IPS-15b (cell line): ENCODE measurements at regions not wholly inside any gene's neighbourhood (a gene's known extent, or its start where the extent isn't known, plus 50 kb on each side); places are given as distances from the start of the nearest gene placed in this dataset.

Experiments
- H3K27me3 ChIP-seq: one replicate; pipeline ENCODE4 v1.6.1; 2013; ENCODE audit warnings: low read length; ENCODE audit not compliant: control insufficient read depth, insufficient read depth
- H3K36me3 ChIP-seq: one replicate; pipeline ENCODE4 v1.6.1; 2013; ENCODE audit warnings: low read length; ENCODE audit not compliant: control insufficient read depth, insufficient read depth
- H3K4me1 ChIP-seq: one replicate; pipeline ENCODE4 v1.6.1; 2013; ENCODE audit warnings: mild to moderate bottlenecking, low read length; ENCODE audit not compliant: control insufficient read depth, insufficient read depth
- H3K4me3 ChIP-seq: one replicate; pipeline ENCODE4 v1.5.1; 2013; ENCODE audit warnings: low read depth, low read length
- H3K9ac ChIP-seq: one replicate; pipeline ENCODE4 v1.6.1; 2013; ENCODE audit warnings: low read depth, mild to moderate bottlenecking, low read length
- H3K9me3 ChIP-seq: one replicate; pipeline ENCODE4 v1.6.1; 2013; ENCODE audit warnings: mild to moderate bottlenecking, low read length; ENCODE audit not compliant: control insufficient read depth, insufficient read depth

DNA sequence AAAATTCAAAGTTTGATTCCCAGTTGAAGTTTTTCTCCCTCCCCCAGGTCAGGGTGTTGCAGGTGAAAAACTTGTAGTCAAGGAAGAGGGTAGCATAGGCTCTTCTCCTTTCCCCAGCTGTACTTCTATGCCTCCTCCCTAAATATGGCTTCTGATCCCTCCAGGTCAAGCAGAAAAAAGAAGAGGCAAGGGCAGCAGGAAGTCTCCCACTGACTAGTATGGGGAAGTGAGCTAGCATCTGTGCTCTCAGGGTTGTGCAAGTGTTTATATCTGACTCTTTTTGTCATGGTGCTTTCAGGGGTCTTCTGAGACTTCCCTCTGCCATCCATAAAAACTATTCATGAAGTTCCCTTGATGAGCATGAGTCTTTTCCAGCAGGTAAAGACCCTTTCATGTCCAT is 76.0 kb downstream of the ATPSCKMT start:
- Histone ChIP-seq H3K4me1 (no peaks in the 10 kb centered on the region), H3K27me3 (no peaks in the 10 kb centered on the region), H3K4me3 (no peak overlapping the region), H3K36me3 (no peaks in the 10 kb centered on the region), H3K9me3 (no peaks in the 10 kb centered on the region), H3K9ac (no peak overlapping the region)

DNA sequence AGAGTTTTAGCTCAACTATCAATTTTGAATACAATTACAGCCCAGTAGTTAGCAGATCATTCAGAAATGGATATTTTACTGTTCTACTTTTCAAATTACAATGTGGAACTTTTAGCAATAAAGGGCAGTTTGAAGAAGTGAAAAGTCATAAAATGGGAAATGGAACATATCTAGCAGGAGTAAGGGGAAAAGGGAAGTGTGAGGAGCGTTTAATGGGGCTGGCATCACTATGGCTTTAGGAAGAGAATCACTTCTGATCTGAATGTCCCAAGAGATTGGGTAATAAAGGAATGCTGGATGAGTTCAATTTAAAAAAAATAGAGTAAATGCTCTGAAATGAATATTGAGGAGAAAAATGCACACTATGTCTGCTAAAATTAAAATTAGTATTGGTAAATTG is 77.4 kb downstream of the ATPSCKMT start:
- no peaks in the 10 kb centered on the region for H3K36me3 ChIP-seq
- H3K4me3 ChIP-seq: no peak overlapping the region
- no peaks in the 10 kb centered on the region for H3K9me3 ChIP-seq
- H3K27me3 ChIP-seq: no peaks in the 10 kb centered on the region
- no peak overlapping the region for H3K9ac ChIP-seq
- H3K4me1 ChIP-seq: no peaks in the 10 kb centered on the region

DNA sequence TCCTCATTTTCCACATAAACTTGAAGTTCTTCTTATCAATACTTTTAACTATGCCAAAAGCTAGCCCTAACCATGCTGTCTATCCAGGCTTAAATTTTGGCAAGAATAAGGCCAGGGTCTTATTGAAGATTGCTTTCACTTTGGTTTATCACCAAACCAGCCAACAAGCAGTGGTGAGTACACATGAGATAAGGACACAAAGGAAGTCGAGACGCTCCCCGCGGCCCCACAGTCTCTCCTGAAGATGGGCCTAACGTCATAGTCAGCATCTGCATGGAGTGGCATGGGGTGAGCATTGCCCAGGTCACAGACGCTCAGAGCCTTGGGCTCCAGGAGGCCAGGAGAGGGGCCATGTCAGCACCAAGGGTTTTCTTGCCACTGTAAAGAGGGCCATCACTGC is 80.3 kb downstream of the ATPSCKMT start:
- H3K27me3 ChIP-seq: no peaks in the 10 kb centered on the region
- no peaks in the 10 kb centered on the region for H3K4me1 ChIP-seq
- no peaks in the 10 kb centered on the region for H3K36me3 ChIP-seq
- no peaks in the 10 kb centered on the region for H3K9me3 ChIP-seq
- no peak overlapping the region for H3K9ac ChIP-seq
- no peak overlapping the region for H3K4me3 ChIP-seq

DNA sequence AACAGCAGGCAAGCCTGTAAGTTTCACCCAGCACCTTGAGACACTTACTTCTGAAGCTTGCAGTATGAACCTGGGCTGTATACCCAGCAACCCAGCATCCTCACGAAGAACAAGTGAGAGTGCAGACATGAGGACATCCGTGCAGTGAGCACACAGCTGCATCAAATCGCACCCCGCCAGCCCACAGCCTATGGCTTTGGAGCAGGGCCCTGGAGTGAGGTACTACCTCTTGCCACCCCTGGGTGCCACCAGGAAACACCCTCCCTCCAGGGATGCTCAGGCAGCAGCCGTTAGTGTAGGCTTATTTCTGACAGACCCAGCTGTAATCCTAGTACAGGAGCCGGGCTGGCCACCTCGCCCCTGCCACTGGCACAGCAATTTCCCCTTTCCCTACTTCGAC is 81.4 kb downstream of the ATPSCKMT start:
- Histone ChIP-seq H3K4me3 (no peak overlapping the region), H3K9me3 (no peaks in the 10 kb centered on the region), H3K9ac (no peak overlapping the region), H3K36me3 (no peaks in the 10 kb centered on the region), H3K27me3 (no peaks in the 10 kb centered on the region), H3K4me1 (no peaks in the 10 kb centered on the region)

DNA sequence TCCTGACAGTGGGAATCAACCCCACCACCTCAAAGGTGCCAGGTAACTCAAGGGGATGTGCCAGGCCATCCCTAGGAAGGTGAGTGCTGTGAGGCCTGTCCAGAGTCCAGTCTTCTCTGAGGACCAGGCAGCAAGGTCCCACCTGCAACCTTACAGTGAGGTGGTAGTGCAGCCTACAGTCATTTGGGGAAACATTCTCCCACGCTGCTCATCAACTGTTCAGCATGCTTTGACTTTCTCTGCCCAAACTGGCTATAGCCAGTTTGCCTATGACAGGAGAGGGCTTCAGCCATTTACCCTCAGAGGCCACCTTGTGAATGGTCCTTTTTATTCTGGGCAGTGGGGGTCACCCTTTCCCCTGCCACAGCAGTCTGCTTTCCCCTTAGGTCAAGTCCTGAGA is 81.9 kb downstream of the ATPSCKMT start:
- Histone ChIP-seq H3K9me3 (no peaks in the 10 kb centered on the region), H3K4me1 (no peaks in the 10 kb centered on the region), H3K36me3 (no peaks in the 10 kb centered on the region), H3K4me3 (no peak overlapping the region), H3K9ac (no peak overlapping the region), H3K27me3 (no peaks in the 10 kb centered on the region)

DNA sequence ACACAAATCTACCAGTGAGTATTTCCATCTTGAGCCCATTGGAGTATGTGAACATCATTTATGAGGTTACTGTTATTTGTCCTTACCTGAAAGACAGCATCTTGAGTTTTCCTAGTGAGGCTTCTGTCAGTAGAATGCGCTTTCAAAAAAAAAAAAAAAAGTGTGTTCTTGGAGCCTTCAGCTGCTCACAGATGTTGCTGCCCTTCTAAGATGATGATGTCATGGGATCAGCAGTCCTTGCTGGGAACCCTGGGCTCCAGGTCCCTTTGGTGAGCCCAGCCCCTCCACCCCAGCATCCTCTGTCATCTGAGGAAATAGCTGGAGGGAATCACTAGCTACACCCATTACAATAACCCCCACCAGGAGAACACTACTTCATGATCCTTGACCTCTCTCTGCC is 83.3 kb downstream of the ATPSCKMT start:
- H3K4me1 ChIP-seq: peaks cover 6% of the 10 kb centered on the region
- no peak overlapping the region for H3K9ac ChIP-seq
- no peaks in the 10 kb centered on the region for H3K36me3 ChIP-seq
- no peaks in the 10 kb centered on the region for H3K27me3 ChIP-seq
- H3K9me3 ChIP-seq: no peaks in the 10 kb centered on the region
- no peak overlapping the region for H3K4me3 ChIP-seq

DNA sequence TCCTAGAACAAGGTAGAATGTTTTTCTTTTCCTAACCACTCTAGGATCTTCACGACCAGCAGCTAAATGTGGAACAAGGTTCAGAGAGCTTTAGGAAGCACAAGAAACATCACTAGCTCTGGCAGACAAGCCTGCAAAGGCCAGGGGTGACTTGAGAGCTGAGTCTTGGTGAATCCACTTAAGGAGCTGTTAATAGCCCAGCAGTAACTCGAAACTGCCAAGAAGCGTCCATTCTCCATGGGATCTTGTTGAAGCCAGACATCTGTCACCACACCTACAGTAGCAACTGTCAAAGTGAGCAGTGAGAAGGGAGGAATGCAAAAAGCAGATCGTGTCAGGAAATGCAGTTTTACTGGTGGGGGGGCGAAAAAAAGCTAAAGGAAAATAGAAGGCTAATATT is 87.2 kb downstream of the ATPSCKMT start:
- no peak overlapping the region for H3K4me3 ChIP-seq
- H3K36me3 ChIP-seq: no peaks in the 10 kb centered on the region
- H3K27me3 ChIP-seq: no peaks in the 10 kb centered on the region
- peaks cover 16% of the 10 kb centered on the region for H3K4me1 ChIP-seq
- no peak overlapping the region for H3K9ac ChIP-seq
- no peaks in the 10 kb centered on the region for H3K9me3 ChIP-seq

DNA sequence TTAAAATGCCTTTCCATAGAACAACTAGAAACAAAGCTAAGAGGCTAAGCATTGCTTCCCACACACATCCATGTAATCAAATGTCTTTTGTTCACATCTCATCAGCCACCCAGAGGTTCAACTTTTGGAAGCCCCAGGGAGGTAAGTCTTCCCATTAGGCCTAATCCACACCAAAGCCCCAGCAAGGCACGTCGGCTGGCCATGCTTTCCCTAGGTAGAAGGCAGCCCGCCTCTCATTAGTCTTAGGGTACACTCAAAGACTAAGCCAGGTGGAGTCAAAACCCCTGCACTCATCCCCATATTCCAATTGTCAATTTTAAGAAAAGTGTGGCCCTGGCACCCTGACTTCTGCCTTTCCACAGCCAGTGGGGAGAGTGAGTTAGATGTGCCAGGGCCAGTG is 87.9 kb downstream of the ATPSCKMT start:
- H3K27me3 ChIP-seq: no peaks in the 10 kb centered on the region
- no peak overlapping the region for H3K4me3 ChIP-seq
- peaks cover 21% of the 10 kb centered on the region for H3K4me1 ChIP-seq
- H3K9ac ChIP-seq: no peak overlapping the region
- no peaks in the 10 kb centered on the region for H3K9me3 ChIP-seq
- H3K36me3 ChIP-seq: no peaks in the 10 kb centered on the region

DNA sequence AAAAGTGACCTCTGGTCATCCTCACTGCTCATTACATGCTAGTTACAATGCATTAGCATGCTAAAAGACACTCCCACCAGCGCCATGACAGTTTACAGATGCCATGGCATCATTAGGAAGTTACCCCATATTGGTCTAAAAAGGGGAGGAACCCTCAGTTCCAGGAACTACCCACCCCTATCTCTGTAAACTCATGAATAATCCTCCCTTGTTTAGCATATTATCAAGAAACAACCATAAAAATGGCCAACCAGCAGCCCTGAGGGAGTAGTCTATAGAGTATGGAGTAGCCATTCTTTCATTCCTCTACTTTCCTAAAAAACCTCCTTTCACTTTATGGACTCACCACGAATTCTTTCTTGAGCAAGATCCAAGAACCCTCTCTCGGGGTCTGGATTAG is 89.4 kb downstream of the ATPSCKMT start:
- peaks cover 23% of the 10 kb centered on the region for H3K4me1 ChIP-seq

DNA sequence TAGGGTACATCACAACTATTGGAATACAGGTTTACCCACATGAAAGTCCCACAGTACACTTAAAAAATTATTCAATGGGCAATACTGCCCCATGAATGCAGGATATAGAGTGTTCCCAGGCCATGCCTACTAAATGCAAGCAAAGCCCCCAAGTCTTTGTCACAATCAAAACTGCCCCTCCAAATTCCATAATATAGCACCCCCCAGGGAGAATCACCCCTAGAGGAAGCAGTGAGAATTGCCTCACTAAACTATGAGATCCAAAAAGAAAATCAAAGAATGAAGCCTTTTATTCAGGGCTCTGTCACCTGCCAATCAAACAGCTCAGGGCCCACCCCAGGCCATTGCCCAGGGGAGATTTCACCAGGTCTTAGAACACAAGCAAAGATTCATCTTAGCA is 90.8 kb downstream of the ATPSCKMT start:
- Histone ChIP-seq H3K27me3 (no peaks in the 10 kb centered on the region), H3K4me3 (no peak overlapping the region), H3K4me1 (peaks cover 23% of the 10 kb centered on the region), H3K9ac (no peak overlapping the region), H3K9me3 (no peaks in the 10 kb centered on the region), H3K36me3 (no peaks in the 10 kb centered on the region)

More for the DNA sequence above, 89.4 kb downstream of the ATPSCKMT start:
- no peaks in the 10 kb centered on the region for H3K36me3 ChIP-seq
- H3K27me3 ChIP-seq: no peaks in the 10 kb centered on the region
- no peak overlapping the region for H3K4me3 ChIP-seq
- H3K9me3 ChIP-seq: no peaks in the 10 kb centered on the region
- H3K9ac ChIP-seq: no peak overlapping the region

DNA sequence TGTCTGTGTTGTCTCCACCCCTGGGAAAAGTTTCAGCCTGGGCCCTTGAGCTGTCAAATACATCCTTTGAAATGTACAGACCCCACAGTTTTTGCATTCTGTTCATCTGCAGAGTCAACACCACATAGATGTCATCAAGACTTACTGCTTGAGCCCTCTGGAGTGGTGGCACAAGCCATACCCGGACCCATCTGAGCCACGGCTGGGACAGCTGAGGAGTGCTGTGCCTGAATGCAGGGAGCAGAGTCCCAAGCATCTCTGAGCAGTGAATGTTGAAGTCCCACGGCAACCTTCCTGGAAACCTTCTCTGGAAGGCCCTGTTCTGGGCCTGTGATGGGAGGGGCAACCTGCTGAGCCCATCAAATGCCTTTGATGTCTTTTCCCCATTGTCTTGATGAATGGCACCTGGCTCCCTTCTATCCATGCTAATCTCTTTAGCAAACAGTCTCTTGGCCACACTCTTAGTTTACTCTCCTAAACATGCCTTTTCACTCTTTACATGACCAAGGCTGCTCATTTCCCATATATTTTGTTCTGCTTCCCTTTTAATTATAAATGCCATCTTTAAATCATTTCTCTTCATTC is 92.5 kb downstream of the ATPSCKMT start:
- Histone ChIP-seq H3K9ac (no peak overlapping the region), H3K36me3 (no peaks in the 10 kb centered on the region), H3K27me3 (no peaks in the 10 kb centered on the region), H3K4me1 (peaks cover 19% of the 10 kb centered on the region), H3K4me3 (no peak overlapping the region), H3K9me3 (no peaks in the 10 kb centered on the region)

DNA sequence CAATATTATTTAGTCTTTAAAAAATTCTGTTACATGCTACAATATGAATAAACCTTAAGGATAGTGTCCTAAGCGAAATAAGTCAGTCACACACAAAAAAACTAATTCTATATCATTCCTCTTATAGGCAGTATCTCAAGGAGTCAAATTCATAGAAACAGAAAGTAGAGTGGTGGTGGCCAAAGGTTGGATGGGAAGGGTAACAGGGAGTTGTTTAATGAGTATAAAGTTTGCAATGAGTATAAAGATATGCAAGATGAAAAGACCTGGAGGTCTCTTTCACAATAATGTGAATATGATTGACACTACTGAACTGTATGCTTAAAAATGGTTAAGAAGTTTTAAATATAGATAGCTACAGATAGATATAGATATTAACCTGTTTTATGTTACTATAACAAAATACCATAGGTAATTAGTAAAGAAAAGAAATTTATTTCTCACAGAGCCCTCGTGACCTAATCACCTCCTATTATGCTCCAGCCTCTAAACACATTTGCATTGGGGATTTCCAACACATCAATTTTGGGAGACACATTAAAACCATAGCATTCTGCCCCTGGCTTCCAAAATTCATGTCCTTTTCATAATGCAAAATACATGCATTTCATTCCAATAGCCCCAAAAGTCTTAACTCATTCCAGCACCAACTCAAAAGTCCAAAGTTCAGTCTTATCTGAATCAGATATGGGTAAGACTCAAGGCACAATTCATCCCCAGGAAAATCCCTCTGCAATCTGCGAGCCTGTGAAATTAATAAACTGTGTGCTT is 93.6 kb downstream of the ATPSCKMT start:
- Histone ChIP-seq H3K27me3 (no peaks in the 10 kb centered on the region), H3K4me1 (peaks cover 17% of the 10 kb centered on the region), H3K36me3 (no peaks in the 10 kb centered on the region), H3K4me3 (no peak overlapping the region), H3K9me3 (no peaks in the 10 kb centered on the region), H3K9ac (no peak overlapping the region)
